ENCODE measurements at regions not wholly inside any gene's neighbourhood (a gene's known extent, or its start where the extent isn't known, plus 50 kb on each side); places are given as distances from the start of the nearest gene placed in this dataset.

- no peak overlapping the region for H2AK5ac ChIP-seq (ENCODE audit: insufficient read length, low read length)
- Mint-ChIP-seq H3K4me1 (peaks cover 3 to 6% of the 10 kb centered on the region in 2 experiments), H3K27me3 (ENCODE audit: low read depth) (no peaks in the 10 kb centered on the region), H3K4me3 (no peak overlapping the region), H3K9me3 (no peaks in the 10 kb centered on the region), H3K36me3 (ENCODE audit: insufficient read depth in 1 of 3, low read depth in 3 of 3) (no peaks in the 10 kb centered on the region), H3K27ac (no peak overlapping the region)
- no peak overlapping the region for H4K5ac ChIP-seq (ENCODE audit: insufficient read length, low read depth, low read length)
- H2AFZ ChIP-seq (ENCODE audit: low read length), result no peak overlapping the region
- H2BK12ac ChIP-seq (ENCODE audit: insufficient read length, low read depth, low read length), result no peak overlapping the region
- H2BK15ac ChIP-seq (ENCODE audit: low read depth, low read length), result no peak overlapping the region
- H3K27me3 ChIP-seq (ENCODE audit: insufficient read depth, low read length), result no peaks in the 10 kb centered on the region
- H4K20me1 ChIP-seq (ENCODE audit: control insufficient read depth, insufficient read depth, insufficient read length), result no peaks in the 10 kb centered on the region
- no peak overlapping the region for H3T11ph ChIP-seq (ENCODE audit: low read length)
- no peak overlapping the region for H3K9ac ChIP-seq (ENCODE audit: extremely low read depth, insufficient read length, low read length)
- H3K23ac ChIP-seq (ENCODE audit: insufficient read length, low read depth, low read length), result no peak overlapping the region
- no peak overlapping the region for H4K91ac ChIP-seq (ENCODE audit: insufficient read length, low read depth, low read length)
- TF ChIP-seq, protein P1, sequence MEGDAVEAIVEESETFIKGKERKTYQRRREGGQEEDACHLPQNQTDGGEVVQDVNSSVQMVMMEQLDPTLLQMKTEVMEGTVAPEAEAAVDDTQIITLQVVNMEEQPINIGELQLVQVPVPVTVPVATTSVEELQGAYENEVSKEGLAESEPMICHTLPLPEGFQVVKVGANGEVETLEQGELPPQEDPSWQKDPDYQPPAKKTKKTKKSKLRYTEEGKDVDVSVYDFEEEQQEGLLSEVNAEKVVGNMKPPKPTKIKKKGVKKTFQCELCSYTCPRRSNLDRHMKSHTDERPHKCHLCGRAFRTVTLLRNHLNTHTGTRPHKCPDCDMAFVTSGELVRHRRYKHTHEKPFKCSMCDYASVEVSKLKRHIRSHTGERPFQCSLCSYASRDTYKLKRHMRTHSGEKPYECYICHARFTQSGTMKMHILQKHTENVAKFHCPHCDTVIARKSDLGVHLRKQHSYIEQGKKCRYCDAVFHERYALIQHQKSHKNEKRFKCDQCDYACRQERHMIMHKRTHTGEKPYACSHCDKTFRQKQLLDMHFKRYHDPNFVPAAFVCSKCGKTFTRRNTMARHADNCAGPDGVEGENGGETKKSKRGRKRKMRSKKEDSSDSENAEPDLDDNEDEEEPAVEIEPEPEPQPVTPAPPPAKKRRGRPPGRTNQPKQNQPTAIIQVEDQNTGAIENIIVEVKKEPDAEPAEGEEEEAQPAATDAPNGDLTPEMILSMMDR (conservative IDR thresholded peaks at IDR 0.05), result no peak
- peaks cover 3% of the 10 kb centered on the region; the same call in 1 of the 2 replicates for H3K4me1 ChIP-seq (ENCODE audit: insufficient read depth, low read length)
- H2BK5ac ChIP-seq (ENCODE audit: insufficient read length, low read length), result no peak overlapping the region
- H3K79me2 ChIP-seq (ENCODE audit: insufficient read depth, low read length), result no peaks in the 10 kb centered on the region
- no peak overlapping the region for H3K18ac ChIP-seq (ENCODE audit: insufficient read length, low read depth, low read length)
- H3K79me1 ChIP-seq (ENCODE audit: insufficient read depth, low read depth, low read length, poor library complexity, severe bottlenecking), result no peaks in the 10 kb centered on the region
- H3K56ac ChIP-seq (ENCODE audit: insufficient read length, low read depth, low read length), result no peak overlapping the region
- no peaks in the 10 kb centered on the region for H3K9me3 ChIP-seq (ENCODE audit: control insufficient read depth, low read depth, low read length)
- no peak overlapping the region for H4K8ac ChIP-seq (replicated peaks; ENCODE audit: insufficient read length, low read depth, low read length)
- H3K27ac ChIP-seq (ENCODE audit: insufficient read length, low read depth, low read length), result no peak overlapping the region
- H3K14ac ChIP-seq (ENCODE audit: insufficient read depth, low read length), result no peak overlapping the region
- no peak overlapping the region for H3K4ac ChIP-seq (ENCODE audit: low read depth, low read length)
- no CpG with 5 or more reads among the region's 4 CpGs for WGBS (ENCODE audit: extremely low coverage, insufficient read length, low lambda C conversion rate)
- no peak overlapping the region for H3K4me2 ChIP-seq (ENCODE audit: insufficient read depth, insufficient read length, low read length)
- H3K23me2 ChIP-seq (ENCODE audit: insufficient read length, low read depth, low read length, poor library complexity, severe bottlenecking), result no peaks in the 10 kb centered on the region
- DNase-seq, result no peak
- no peak overlapping the region for H2BK20ac ChIP-seq (ENCODE audit: low read depth, low read length, poor library complexity, severe bottlenecking)
- H2BK120ac ChIP-seq (ENCODE audit: low read depth, low read length, poor library complexity, severe bottlenecking), result no peak overlapping the region
Observed at GRCh38 chr2:150783896-150784295, 296.4 kb upstream of the RND3 start.

Data from H9 (cell line).